ENCODE measurements at regions not wholly inside any gene's neighbourhood (a gene's known extent, or its start where the extent isn't known, plus 50 kb on each side); places are given as distances from the start of the nearest gene placed in this dataset.
"Not testable (repeated sequence)": the region's sequence is repeated elsewhere in the genome, so short reads cannot be mapped to it uniquely, and the experiment has no call there.

DNA sequence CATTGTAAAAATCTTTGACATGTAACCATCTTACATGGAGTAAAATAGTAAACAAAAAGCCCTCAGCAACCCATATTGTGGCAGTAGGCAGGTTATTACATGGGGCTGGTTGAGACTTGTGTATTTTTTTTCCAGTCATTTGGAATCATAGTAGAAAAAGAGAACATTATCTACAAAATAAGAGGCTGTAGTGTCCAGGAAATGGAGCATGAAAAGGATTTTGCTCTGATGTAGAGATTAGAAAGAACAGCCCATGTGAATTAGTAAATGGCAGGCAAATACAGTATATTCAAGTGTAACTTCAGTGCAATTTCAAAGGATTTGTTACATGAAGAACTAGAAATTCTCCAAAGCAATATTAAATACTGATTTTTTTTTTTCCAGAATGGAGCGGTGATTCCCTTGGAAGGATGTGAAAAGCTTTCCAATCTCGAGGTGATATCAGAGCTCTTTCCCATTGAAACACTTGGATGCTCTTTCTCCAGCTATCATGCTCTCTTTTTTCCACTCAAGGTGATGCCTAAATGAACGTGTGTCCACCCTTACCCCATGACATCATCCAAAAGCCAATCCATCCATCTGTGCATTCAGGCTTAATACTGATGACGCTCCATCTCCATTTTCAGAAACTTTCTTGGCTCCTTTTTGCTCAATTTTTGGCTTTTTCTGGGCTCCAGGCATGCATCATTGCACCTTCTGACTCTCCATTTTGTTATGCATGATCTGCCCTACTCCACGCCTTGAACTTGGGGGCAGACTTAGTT lies 1034.7 kb downstream of the TYW1 start:
- DNase-seq = no peak

GRCh38 chr7:68038621-68039314 lies 1042.1 kb downstream of the TYW1 start:
- no peak for DNase-seq

DNA sequence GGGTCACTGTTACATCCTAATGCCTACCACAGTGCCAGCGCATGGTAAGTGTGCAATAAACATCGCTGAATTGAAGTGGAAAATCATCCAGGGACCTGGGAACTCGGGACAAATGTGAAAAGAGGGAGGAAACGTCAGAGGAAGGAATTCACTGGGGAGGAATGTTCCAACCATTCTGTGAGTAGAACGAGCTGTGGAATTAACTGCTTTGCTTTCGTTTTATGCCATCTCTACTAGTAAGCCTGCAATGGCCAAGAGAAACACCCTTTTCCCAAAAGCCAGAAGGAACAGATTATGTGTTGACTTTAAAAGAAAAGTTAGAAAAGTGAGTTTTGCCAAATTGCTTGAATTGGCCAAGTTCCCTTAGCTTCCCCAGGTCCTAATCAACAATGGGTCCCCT lies 1044.9 kb downstream of the TYW1 start:
- no peak for DNase-seq

DNA sequence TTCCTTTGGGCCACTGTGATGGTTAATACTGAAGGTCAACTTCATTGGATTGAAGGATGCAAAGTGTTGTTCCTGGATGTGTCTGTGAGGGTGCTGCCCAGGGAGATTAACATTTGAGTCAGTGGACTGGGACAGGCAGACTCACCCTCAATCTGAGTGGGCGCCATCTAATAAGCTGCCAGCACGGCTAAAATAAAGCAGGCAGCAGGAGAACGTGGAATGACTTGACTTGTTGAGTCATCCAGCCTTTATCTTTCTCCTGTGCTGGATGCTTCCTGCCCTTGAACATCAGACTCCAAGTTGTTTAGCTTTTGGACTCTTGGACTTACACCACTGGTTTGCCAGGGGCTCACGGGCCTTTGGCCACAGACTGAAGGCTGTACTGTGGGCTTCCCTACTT lies 1046.9 kb downstream of the TYW1 start:
- no peak for DNase-seq

GRCh38 chr7:68050627-68051026 lies 1054.0 kb downstream of the TYW1 start:
- no peak for DNase-seq

GRCh38 chr7:68058014-68058413 lies 1061.4 kb downstream of the TYW1 start:
- no peak for DNase-seq

DNA sequence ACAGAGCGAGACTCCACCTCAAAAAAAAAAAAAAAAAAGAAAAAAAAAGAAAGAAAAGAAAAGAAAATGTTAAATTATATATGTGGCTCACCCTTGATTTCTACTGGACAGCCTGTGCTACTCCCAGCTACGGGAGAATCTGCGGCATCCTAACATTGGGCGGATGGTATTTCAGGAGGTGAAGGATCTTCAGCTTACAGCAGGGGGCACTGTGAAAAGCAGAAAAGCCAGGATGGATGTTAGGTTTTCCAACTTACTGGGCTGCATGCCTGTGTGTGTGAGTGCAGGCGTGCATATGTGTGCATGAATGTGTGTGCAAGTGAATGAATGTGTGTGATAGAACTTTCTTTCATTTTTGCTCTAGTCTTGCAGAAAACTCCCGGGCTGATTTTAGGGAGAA lies 1066.5 kb downstream of the TYW1 start:
- peak; percentile 25 for DNase-seq

DNA sequence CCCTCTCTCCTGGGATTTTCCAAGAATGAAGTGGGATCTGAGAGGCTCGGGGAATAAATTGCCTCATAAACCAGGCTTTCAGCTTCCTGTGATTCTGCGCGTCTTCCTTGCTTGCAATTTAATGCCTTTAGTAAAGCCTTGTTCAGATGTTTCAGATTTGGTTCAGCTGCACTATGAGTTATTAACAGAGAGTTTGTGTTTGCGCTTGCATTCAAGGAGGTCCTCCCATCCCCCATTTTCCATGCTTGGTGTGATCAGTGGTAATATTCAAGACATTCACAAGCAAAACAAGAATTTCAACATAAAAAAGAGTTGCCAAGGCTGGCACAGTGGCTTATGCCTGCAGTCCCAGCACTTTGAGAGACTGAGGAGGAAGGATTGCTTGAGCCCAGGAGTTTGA lies 1068.9 kb downstream of the TYW1 start:
- DNase-seq = no peak

- no peak for DNase-seq
Measured at GRCh38 chr7:68067845-68068244, 1071.2 kb downstream of the TYW1 start.

DNA sequence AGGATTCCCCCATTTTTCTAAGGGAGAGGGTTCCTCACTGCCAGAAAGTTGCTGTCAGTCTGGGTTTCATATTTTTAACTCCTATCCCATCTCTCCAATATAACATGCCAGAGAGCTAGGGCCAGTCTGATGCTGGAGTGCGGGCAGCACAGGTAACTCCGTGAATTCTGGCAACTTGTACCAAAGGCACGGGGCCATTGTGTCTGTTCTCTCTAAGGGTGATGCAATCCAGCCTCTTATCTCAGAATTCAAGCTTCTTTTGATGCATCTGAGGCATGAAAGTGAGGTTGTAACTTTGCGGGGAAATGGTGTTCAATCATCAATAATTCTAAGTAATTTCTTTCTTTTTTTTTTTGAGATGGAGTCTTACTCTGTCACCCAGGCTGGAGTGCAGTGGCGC lies 1074.4 kb downstream of the TYW1 start:
- DNase-seq = no peak

DNA sequence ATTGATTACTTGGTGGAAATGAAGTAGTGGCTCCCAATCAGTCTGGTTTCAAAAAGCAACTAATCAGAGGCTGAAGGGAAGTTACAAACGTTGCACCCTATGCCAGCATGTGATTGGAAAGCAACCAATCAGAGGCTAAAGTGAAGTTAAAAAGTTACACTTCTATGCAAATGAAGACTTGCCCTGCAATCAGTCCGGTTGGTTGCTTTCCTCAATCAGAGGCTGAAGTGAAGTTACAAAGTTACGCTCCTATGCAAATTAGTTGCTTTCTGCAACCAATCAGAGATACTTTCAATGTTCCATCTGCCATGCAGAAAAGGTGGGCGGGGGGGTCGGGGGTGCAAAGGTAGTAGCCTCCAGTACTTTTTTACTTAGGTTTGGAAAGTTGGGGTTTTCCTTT lies 1077.1 kb downstream of the TYW1 start:
- DNase-seq = no peak

DNA sequence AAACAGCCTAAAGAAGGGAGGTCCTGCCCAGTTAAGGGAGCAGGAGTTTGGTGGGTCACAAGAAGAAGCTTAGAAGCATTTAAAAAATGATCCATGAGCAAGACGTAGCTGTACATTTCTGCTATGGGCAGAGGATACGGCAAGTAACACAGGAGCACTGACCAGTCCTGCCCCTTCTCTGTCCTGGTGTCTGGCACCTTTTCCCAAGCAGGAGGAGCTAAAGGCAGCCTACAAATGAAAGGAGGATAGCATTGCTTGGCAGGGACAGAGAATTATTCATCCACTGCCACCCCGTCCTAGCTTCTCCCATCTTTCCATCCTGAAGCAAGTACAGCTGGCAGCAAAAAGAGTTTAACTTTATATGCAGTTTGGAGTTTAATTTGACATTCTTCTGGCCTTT lies 1077.6 kb downstream of the TYW1 start:
- DNase-seq = no peak

DNA sequence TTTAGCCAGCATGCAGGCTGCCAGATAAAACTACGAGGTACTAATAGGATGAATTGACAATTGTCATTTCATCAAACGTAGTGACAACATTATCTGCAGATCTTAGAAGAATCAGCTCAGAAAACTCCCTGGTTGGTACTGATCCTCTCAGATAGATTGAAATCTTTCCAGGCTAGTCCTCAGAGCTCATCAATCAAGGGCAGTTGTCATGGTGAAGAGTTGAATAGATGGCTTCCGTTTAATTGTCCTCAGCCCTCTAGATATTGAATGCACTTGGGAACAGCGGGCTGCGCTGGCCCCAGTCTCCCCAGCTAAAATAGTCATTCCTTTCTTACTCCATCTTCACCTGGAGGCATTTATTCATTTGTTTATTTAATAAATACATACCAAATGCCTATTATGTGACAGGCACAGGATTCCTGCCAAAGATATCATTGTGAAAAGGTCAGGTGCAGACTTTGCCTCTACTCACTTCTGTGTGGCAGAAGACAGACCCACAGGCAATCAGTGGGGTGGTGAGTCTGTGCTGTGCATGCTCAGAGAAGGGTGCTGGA lies 1081.6 kb downstream of the TYW1 start:
- no peak for DNase-seq

GRCh38 chr7:68082066-68082960 lies 1085.7 kb downstream of the TYW1 start:
- DNase-seq = not testable (repeated sequence)

DNA sequence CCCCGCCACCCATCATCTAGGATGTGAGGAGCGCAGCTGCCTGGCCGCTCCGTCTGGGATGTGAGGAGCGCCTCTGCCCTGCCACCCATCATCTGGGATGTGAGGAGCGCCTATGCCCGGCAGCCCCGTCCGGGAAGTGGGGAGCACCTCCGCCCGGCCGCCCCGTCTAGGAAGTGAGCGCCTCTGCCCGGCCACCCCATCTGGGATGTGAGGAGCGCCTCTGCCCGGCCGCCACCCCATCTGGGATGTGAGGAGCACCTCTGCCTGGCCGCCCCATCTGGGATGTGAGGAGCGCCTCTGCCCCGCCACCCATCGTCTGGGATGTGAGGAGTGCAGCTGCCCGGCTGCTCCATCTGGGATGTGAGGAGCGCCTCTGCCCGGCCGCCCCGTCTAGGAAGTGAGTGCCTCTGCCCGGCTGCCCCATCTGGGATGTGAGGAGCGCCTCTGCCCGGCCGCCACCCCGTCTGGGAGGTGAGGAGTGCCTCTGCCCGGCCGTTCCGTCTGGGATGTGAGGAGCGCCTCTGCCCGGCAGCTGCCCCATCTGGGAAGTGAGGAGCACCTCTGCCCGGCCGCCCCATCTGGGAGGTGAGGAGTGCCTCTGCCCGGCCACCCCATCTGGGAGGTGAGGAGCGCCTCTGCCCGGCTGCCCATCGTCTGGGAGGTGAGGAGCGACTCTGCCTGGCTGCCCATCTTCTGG lies 1086.5 kb downstream of the TYW1 start:
- DNase-seq = not testable (repeated sequence)

DNA sequence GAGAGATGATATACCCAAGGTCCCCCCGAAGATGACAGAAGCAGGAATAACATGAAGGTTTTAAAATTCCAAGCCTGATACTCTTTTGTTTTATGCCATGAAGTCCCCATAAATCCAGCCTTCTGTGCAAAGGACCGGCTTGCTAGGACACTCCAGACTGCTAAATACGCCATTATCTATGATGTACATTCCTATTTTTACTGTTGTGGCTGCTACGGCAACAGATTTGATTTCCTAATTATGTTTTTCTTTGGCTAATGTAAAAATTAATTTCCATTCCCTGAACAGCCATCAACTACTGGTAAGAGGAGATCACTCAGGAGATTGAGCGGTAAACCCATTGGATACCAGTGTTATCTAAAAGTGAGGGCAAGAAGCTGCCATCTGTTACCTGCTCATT lies 1090.8 kb downstream of the TYW1 start:
- no peak for DNase-seq

DNA sequence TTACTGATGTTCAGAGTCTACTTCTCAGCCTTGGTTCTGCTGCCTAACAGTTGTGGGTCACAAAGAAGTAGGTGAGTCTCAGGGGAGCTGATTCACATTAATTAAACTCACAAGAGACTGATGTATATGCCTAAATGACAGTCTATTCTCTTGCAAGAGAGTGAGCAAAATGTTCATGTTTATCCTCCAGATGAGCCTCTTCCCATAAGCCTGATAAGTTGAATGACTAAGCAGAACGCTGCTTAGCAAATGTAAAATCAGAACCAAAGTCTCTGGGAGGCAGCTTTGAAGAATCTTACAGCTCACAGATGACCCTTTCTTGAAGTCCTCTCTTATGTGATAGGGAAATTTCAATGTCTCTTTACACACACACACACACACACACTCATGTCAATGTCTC lies 1092.2 kb downstream of the TYW1 start:
- DNase-seq = no peak

DNA sequence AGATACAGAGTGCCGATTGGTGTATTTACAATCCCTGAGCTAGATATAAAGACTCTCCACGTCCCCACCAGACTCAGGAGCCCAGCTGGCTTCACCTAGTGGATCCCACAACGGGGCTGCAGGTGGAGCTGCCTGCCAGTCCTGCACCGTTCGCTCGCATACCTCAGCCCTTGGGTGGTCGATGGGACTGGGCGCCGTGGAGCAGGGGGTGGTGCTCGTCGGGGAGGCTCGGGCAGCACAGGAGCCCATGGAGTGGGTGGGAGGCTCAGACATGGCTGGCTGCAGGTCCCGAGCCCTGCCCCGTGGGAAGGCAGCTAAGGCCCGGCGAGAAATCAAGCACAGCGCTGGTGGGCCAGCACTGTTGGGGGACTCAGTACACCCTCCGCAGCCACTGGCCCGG lies 1093.6 kb downstream of the TYW1 start:
- not testable (repeated sequence) for DNase-seq

DNA sequence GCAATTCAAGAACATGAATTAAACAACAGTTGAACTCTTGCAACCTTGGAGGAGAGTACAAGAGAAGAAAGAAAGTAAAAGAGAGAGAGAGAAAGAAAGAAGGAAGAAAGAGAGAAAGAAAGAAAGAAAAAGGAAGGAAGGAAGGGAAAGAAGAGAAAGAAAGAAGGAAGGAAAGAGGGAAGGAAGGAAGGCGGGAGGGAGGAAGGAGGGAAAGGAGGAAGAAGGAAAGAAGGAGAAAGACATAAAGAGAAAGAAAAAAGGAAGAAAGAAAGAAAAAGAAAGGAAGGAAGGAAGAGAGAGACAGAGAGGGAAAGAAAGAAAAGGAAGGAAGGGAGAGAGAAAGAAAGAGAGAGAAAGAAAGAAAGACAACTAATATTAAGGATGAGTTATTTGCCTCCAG lies 1106.7 kb downstream of the TYW1 start:
- no peak for DNase-seq

- DNase-seq = no peak
Measured at GRCh38 chr7:68107261-68107660, 1110.6 kb downstream of the TYW1 start.

DNA sequence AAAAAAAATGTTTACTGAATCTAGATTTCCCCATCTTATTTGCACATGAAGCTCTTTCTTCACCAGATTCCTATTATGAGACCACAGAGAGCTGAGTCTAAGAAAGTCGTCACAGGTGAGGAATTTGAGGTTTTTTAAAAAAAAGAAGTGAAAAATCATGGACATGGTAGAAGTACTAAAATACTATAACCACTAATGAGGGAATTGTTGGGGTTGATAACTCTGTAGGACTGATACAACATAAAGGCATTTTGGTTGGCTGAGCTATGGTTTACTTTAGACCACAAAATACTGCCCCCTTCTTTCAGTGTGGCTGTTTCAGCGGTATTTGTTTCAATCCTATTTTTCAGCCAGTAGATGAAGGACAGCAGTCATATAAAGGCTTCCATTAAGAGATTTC lies 1111.3 kb downstream of the TYW1 start:
- no peak for DNase-seq

GRCh38 chr7:68109299-68109698 lies 1112.7 kb downstream of the TYW1 start:
- no peak for DNase-seq

- DNase-seq = no peak
Measured at GRCh38 chr7:68119411-68119810, 1122.8 kb downstream of the TYW1 start.
